Stomach (tissue), 8 donors: ENCODE measurements at regions not wholly inside any gene's neighbourhood (a gene's known extent, or its start where the extent isn't known, plus 50 kb on each side); places are given as distances from the start of the nearest gene placed in this dataset.
"Not testable (repeated sequence)": the region's sequence is repeated elsewhere in the genome, so short reads cannot be mapped to it uniquely, and the experiment has no call there.

Experiments
- DNase-seq, 2 donors: peaks; one replicate each; pipeline versions ENCODE4 v3.0.0 to v3.0.0-alpha.2; 2013 to 2019
- H3K27ac ChIP-seq, 5 donors: fragments of 200-600 bp in 4 of 5; sonication (generic) in 4 of 5; one replicate each; pipeline ENCODE4 v1.5.1; 2013 to 2019; ENCODE audit warnings: mild to moderate bottlenecking in 1 of 5, moderate library complexity in 1 of 5
- H3K27me3 ChIP-seq, 3 donors: fragments of 200-600 bp; sonication (generic); one replicate each; pipeline ENCODE4 v1.5.1; 2017 to 2019; ENCODE audit warnings: mixed run types in 1 of 3
- H3K36me3 ChIP-seq, 4 donors: fragments of 200-600 bp; sonication (generic); 1 replicate in 3 of 4; 2 replicates in 1 of 4; pipeline ENCODE4 v1.5.1; 2016 to 2019
- H3K4me1 ChIP-seq, 4 donors: fragments of 200-600 bp; sonication (generic); one replicate each; pipeline ENCODE4 v1.5.1; 2016 to 2019
- H3K4me3 ChIP-seq, 4 donors: fragments of 200-600 bp; sonication (generic) in 3 of 4; one replicate each; pipeline ENCODE4 v1.5.1; 2016 to 2019; ENCODE audit warnings: mild to moderate bottlenecking in 1 of 4
- H3K9me3 ChIP-seq, 4 donors: fragments of 200-600 bp; sonication (generic); one replicate each; pipeline ENCODE4 v1.5.1; 2016 to 2019
- EP300 ChIP-seq: sonication (generic); formaldehyde crosslinking; IDR thresholded peaks from one replicate; pipeline ENCODE4 v1.6.1; 2017; ENCODE audit warnings: antibody characterized with exemption
- POLR2A ChIP-seq, 4 donors: fragments of 450-650 bp; IDR thresholded peaks; one replicate each; pipeline ENCODE4 v1.6.1; 2016; ENCODE audit warnings: antibody characterized with exemption in 4 of 4, control low read depth in 2 of 4, mild to moderate bottlenecking in 1 of 4, moderate library complexity in 1 of 4
- POLR2AphosphoS5 ChIP-seq, 3 donors: sonication (generic); formaldehyde crosslinking; IDR thresholded peaks; one replicate each; pipeline ENCODE4 v1.6.1; 2016; ENCODE audit warnings: antibody characterized with exemption in 3 of 3
- WGBS, 5 donors: extraction: QIAGEN DNeasy Blood & Tissue Kit in 3 of 5; methylation state at CpG; one replicate each; pipeline versions ENCODE4 v1.1.5 to v1.1.7; 2013 to 2018; 5-methylcytosine and 5-hydroxymethylcytosine counted together
- intact Hi-C: fragments of 100-400 bp; cut with DNase I; formaldehyde crosslinking; loops from one replicate; pipeline ENCODE4 v1.15.1; 2023; ENCODE audit warnings: low total_unique reads
- TF ChIP-seq, protein P1 (sequence below), 7 experiments: fragments of 450-650 bp in 4 of 7; fragments of 200-600 bp in 3 of 7; sonication (generic) in 3 of 7; IDR thresholded peaks; one replicate each; pipeline ENCODE4 v1.5.1; 2016 to 2019; ENCODE audit warnings: antibody characterized with exemption in 7 of 7, control low read depth in 2 of 7, mild to moderate bottlenecking in 1 of 7
- donor health status: healthy with polysubstance abuse.
- donor health status: Bipolar disorder and iron deficiency.
- donor health status: healthy.

DNA sequence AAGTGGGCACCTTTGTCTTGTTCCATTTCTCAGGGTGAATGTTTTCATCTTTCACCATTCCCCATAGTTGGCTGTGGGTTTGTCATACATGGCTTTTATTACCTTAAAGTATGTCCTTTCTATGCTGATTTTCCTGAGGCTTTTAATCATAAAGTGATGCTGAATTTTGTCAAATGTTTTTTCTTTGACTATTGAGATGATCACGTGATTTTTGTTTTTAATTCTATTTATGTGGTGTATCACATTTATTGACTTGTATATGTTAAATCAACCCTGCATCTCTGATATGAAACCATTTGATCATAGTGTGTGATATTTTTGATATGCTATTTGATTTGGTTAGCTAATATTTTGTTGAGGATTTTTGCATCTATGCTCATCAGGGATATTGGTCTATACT lies 216.4 kb upstream of the FAT3 start:
- H3K4me1 ChIP-seq = no peaks in the 10 kb centered on the region
- H3K27me3 ChIP-seq = no peaks in the 10 kb centered on the region
- 75 to 94% (median 82%) methylated on average over 1 of the region's 1 CpG for WGBS, 5 donors
- peaks cover 0 to 5% (median 2%) of the 10 kb centered on the region in 4 donors for H3K9me3 ChIP-seq
- TF ChIP-seq EP300 = no peak
- TF ChIP-seq POLR2A (IDR thresholded peaks at IDR 0.05) = no peak
- TF ChIP-seq POLR2AphosphoS5 (IDR thresholded peaks at IDR 0.05) = no peak
- H3K27ac ChIP-seq = no peak overlapping the region
- no peaks in the 10 kb centered on the region for H3K36me3 ChIP-seq
- intact Hi-C loops = no loop called here
- H3K4me3 ChIP-seq = no peak overlapping the region
- no peak for DNase-seq

DNA sequence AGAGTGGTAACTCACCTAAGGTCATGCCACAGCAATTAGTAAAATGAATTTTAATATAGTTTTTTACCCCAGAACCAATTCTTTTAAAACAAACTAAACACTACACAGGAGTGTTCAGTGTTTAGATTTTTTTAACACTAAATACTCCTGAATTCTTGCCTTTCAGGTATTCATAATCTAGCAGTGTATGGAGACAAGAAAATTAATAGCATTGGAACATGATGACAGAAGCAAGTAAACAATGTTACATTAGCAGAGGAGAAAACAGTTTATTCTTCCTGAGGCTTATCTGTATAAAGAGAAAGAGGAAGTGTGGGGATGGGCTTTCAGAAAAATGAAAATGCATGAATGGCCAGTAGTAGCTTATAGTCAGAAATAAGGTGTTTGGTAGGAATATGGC lies 222.1 kb upstream of the FAT3 start:
- H3K36me3 ChIP-seq = no peaks in the 10 kb centered on the region
- H3K4me3 ChIP-seq = no peak overlapping the region
- H3K4me1 ChIP-seq = no peaks in the 10 kb centered on the region
- no peak for TF ChIP-seq EP300
- TF ChIP-seq, protein P1, sequence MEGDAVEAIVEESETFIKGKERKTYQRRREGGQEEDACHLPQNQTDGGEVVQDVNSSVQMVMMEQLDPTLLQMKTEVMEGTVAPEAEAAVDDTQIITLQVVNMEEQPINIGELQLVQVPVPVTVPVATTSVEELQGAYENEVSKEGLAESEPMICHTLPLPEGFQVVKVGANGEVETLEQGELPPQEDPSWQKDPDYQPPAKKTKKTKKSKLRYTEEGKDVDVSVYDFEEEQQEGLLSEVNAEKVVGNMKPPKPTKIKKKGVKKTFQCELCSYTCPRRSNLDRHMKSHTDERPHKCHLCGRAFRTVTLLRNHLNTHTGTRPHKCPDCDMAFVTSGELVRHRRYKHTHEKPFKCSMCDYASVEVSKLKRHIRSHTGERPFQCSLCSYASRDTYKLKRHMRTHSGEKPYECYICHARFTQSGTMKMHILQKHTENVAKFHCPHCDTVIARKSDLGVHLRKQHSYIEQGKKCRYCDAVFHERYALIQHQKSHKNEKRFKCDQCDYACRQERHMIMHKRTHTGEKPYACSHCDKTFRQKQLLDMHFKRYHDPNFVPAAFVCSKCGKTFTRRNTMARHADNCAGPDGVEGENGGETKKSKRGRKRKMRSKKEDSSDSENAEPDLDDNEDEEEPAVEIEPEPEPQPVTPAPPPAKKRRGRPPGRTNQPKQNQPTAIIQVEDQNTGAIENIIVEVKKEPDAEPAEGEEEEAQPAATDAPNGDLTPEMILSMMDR (IDR thresholded peaks at IDR 0.05) = no peak
- TF ChIP-seq POLR2A (IDR thresholded peaks at IDR 0.05) = no peak
- no peak for TF ChIP-seq POLR2AphosphoS5 (IDR thresholded peaks at IDR 0.05)
- no peaks in the 10 kb centered on the region for H3K9me3 ChIP-seq
- intact Hi-C loops = no loop called here
- H3K27ac ChIP-seq = no peak overlapping the region
- no peak for DNase-seq
- H3K27me3 ChIP-seq = no peaks in the 10 kb centered on the region

DNA sequence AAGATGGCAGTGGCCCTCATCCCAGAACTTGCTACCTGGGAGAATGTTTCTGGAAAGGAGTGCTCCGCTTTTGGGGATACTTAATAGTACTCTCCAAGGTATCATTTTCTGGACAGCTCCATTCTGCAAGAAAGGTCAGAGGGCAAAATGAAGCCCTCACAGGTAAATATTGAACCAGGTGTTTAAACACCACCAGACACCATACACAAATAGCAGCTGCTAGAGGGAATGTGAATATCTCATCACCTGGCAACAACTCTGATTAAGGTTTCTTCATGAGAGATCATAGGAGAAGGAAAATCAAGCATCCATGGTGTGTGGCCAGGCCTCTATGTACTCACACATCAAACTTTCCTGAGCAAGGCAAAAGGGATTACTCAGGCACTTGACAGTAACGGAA lies 226.1 kb upstream of the FAT3 start:
- WGBS, 5 donors = 80 to 100% (median 88%) methylated on average over 2 of the region's 2 CpGs
- intact Hi-C loops = no loop called here
- TF ChIP-seq, protein P1 (IDR thresholded peaks at IDR 0.05) = no peak
- no peak for TF ChIP-seq POLR2A (IDR thresholded peaks at IDR 0.05)
- no peak for TF ChIP-seq EP300
- TF ChIP-seq POLR2AphosphoS5 (IDR thresholded peaks at IDR 0.05) = no peak
- H3K27ac ChIP-seq = no peak overlapping the region
- H3K4me1 ChIP-seq = no peaks in the 10 kb centered on the region
- H3K4me3 ChIP-seq = no peak overlapping the region
- peak in 1 of 2 donors; percentile 10 for DNase-seq
- H3K27me3 ChIP-seq = no peaks in the 10 kb centered on the region
- H3K9me3 ChIP-seq = no peaks in the 10 kb centered on the region
- H3K36me3 ChIP-seq = no peaks in the 10 kb centered on the region

DNA sequence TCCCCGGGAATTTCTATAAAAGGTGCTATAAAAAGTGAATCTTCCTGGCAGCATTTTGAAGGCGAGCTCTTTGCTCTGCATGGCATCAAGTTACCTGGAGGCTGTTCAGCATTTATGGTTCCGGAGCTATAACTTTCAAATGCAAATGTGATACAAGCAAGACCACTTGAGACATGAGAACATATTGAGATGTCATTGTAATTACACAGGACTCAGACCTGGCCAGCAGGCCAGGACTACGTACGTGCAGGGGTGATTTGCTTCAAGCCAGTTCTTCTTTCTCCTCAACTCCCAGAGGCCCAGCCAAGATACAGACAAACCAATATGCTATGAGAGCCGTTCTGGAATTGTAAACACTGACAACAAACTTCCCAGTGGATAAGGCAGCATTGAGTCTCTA lies 227.4 kb upstream of the FAT3 start:
- H3K9me3 ChIP-seq = no peaks in the 10 kb centered on the region
- intact Hi-C loops = no loop called here
- H3K27ac ChIP-seq = no peak overlapping the region
- TF ChIP-seq EP300 (no peak), POLR2AphosphoS5 (IDR thresholded peaks at IDR 0.05) (no peak), POLR2A (IDR thresholded peaks at IDR 0.05) (no peak)
- TF ChIP-seq, protein P1 (IDR thresholded peaks at IDR 0.05) = no peak
- no peak overlapping the region for H3K4me3 ChIP-seq
- H3K27me3 ChIP-seq = no peaks in the 10 kb centered on the region
- peak in 1 of 2 donors; percentile 2 for DNase-seq
- no peaks in the 10 kb centered on the region for H3K4me1 ChIP-seq
- 63 to 73% (median 66%) methylated on average over 6 of the region's 6 CpGs for WGBS, 5 donors
- H3K36me3 ChIP-seq = no peaks in the 10 kb centered on the region

DNA sequence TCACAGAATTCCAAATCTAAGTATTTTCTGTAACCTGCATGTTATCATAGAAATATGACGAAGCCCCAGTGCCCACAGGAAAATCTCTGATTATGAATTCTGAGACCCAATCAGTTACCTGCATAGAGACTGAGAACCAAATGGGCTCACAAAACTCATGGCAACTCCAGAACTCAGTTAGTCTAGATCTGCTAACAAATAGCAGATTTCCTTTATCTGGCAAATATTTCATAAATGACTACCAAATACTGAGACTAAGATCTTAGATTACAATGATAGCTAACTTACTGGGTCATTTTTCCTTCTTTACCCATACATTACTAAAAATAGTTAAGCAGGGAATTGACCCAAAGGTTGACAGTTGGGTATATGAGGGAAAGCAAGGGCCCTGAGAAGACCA lies 228.1 kb upstream of the FAT3 start:
- intact Hi-C loops = no loop called here
- WGBS, 5 donors = 93 to 100% (median 95%) methylated on average over 1 of the region's 1 CpG
- no peaks in the 10 kb centered on the region for H3K27me3 ChIP-seq
- no peak overlapping the region for H3K4me3 ChIP-seq
- H3K4me1 ChIP-seq = no peaks in the 10 kb centered on the region
- TF ChIP-seq, protein P1 (IDR thresholded peaks at IDR 0.05) = no peak
- TF ChIP-seq POLR2AphosphoS5 (IDR thresholded peaks at IDR 0.05) (no peak), EP300 (no peak), POLR2A (IDR thresholded peaks at IDR 0.05) (no peak)
- no peak for DNase-seq
- H3K9me3 ChIP-seq = no peaks in the 10 kb centered on the region
- H3K27ac ChIP-seq = no peak overlapping the region
- no peaks in the 10 kb centered on the region for H3K36me3 ChIP-seq

DNA sequence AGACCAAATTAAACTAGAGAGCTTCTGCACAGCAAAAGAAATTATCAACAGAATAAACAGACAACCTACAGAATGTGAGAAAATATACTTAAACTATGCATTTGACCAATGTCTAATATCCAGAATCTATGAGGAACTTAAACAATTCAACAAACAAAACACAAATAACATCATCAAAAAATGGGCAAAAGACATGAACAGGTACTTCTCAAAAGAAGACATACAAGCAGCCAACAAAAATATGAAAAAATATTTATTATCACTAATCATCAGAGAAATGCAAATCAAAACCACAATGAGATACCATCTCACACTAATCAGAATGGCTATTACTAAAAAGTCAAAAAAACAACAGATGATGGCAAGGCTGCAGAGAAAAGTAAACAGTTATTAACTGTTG lies 236.2 kb upstream of the FAT3 start:
- not testable (repeated sequence) for H3K9me3 ChIP-seq

More for the DNA sequence above, 236.2 kb upstream of the FAT3 start:
- intact Hi-C loops, DNase-seq, H3K36me3 ChIP-seq, H3K27ac ChIP-seq, H3K4me1 ChIP-seq, H3K4me3 ChIP-seq, H3K27me3 ChIP-seq: not testable (repeated sequence)
